ENCODE measurements at regions not wholly inside any gene's neighbourhood (a gene's known extent, or its start where the extent isn't known, plus 50 kb on each side); places are given as distances from the start of the nearest gene placed in this dataset.
A peak's percentile ranks its signal among the peaks of the same experiment; 100 is the strongest.

DNA sequence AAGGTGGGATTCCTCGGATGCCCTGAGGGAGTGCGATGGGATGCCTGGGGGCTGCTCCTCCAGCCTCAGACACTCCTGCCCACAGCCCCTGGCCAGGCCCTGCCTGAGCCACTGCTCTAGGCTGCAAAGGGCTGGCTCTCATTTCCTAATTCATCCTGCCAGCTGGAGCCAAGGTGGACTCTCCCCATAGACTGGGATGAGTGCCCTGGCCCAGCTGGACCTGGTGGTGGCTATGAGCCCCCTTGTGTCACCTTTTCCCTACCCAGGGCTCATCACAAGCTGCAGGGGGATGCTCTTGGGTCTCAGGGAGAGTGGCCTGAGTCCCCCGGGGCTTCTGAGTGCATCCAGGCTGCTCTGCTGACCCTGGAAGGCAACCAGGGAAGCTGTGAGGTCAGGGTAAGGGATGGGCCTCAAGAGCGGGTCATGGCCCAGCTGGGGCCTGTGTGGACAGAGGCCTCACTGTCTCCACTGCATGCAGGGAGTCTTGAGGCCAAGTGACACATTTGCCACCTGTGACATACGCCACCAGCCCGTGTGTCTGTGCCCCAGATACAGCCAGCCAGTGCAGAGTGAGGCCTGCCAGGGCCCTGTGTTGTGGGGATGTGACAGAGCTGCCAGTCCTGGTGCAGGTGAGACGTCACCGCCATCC is 102.7 kb upstream of the IER5L start:
- TF ChIP-seq, protein P1, sequence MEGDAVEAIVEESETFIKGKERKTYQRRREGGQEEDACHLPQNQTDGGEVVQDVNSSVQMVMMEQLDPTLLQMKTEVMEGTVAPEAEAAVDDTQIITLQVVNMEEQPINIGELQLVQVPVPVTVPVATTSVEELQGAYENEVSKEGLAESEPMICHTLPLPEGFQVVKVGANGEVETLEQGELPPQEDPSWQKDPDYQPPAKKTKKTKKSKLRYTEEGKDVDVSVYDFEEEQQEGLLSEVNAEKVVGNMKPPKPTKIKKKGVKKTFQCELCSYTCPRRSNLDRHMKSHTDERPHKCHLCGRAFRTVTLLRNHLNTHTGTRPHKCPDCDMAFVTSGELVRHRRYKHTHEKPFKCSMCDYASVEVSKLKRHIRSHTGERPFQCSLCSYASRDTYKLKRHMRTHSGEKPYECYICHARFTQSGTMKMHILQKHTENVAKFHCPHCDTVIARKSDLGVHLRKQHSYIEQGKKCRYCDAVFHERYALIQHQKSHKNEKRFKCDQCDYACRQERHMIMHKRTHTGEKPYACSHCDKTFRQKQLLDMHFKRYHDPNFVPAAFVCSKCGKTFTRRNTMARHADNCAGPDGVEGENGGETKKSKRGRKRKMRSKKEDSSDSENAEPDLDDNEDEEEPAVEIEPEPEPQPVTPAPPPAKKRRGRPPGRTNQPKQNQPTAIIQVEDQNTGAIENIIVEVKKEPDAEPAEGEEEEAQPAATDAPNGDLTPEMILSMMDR (IDR thresholded peaks at IDR 0.05): no peak
- no peak for TF ChIP-seq POLR2AphosphoS5 (IDR thresholded peaks at IDR 0.05)
- no peak for TF ChIP-seq POLR2A (IDR thresholded peaks at IDR 0.05)
- no peak for TF ChIP-seq EP300 (IDR thresholded peaks at IDR 0.05)
- peak; percentile 52 for DNase-seq
- Histone ChIP-seq H3K9me3 (no peaks in the 10 kb centered on the region), H3K4me1 (no peaks in the 10 kb centered on the region), H3K27ac (no peak overlapping the region), H3K36me3 (no peaks in the 10 kb centered on the region), H3K27me3 (no peaks in the 10 kb centered on the region), H3K4me3 (no peak overlapping the region)
- 89 to 93% methylated on average over 8 of the region's 8 CpGs for WGBS, 2 donors
- intact Hi-C loops (cut with DNase I): no loop called here

DNA sequence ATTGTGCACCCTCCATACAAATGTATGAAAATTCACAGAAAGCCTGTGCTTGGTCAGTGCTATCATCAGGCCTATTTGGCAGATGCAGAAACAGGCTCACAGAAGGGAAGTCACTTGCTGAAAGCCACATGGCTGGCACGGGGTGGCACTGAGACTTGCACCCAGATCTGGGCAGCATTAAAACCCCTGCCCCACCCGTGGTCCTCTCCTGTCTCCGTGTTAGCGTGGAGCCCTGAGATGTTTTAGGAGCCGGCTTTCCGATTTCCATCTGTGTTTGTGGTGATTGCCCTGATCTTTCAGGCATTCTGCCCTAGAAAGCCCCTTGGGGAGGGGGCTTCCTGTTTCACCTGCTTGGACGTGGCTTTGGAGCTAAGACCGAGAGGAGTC is 102.2 kb upstream of the IER5L start:
- no peak overlapping the region for H3K4me3 ChIP-seq
- intact Hi-C loops (cut with DNase I): no loop called here
- H3K27me3 ChIP-seq: no peaks in the 10 kb centered on the region
- no peaks in the 10 kb centered on the region for H3K9me3 ChIP-seq
- WGBS, 2 donors: 86 to 87% methylated on average over 8 of the region's 8 CpGs
- H3K27ac ChIP-seq: no peak overlapping the region
- DNase-seq: peak; percentile 58
- no peaks in the 10 kb centered on the region for H3K4me1 ChIP-seq
- H3K36me3 ChIP-seq: no peaks in the 10 kb centered on the region
- TF ChIP-seq POLR2A (IDR thresholded peaks at IDR 0.05): no peak
- TF ChIP-seq, protein P1 (IDR thresholded peaks at IDR 0.05): no peak
- TF ChIP-seq POLR2AphosphoS5 (IDR thresholded peaks at IDR 0.05): no peak
- no peak for TF ChIP-seq EP300 (IDR thresholded peaks at IDR 0.05)

DNA sequence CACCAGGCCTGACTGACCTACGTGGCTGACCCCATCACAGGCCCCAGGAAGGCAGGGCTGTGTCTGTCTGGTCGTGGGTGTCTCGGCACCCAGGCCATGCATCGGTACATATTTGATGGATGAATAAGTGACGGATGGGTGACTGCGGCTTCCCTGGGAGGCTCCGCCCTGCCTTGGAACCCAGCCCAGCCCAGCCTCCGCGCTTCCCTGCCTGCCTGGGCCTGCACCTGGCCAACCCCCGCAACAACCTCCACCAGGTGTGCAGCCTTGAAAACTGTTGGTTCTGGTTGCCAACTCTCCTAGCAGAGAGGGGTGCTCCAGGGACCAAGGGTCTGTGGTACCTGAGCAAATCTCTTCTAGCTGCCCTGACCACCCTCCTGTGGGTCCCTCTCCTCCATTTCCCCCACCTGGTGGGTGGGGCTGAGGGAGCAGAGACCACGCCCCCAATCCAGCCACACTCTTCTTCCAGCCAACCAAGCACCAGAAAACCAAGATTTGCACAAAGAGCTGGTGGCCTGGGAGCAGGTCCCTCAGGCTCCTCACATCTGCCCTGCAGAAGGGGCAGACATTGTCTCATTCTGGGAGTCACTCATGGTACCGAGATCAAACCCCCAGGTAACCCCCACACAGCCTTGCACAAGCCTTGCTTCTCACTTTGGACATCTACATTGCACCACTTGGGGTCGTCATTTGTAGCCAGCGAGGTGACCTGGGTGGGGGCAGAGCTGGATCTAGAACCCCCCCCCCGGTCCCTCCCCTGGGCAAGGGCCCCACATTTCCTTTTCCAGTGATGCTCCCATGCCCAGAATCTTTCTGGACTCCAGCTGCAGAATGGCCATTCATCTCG is 100.6 kb upstream of the IER5L start:
- TF ChIP-seq POLR2A (IDR thresholded peaks at IDR 0.05) (no peak), EP300 (IDR thresholded peaks at IDR 0.05) (no peak), POLR2AphosphoS5 (IDR thresholded peaks at IDR 0.05) (no peak)
- TF ChIP-seq, protein P1 (IDR thresholded peaks at IDR 0.05): no peak
- no peak overlapping the region for H3K27ac ChIP-seq
- H3K4me1 ChIP-seq: no peaks in the 10 kb centered on the region
- H3K27me3 ChIP-seq: no peaks in the 10 kb centered on the region
- no peaks in the 10 kb centered on the region for H3K36me3 ChIP-seq
- no peak overlapping the region for H3K4me3 ChIP-seq
- intact Hi-C loops (cut with DNase I): no loop called here
- 40 to 73% methylated on average over 16 of the region's 16 CpGs for WGBS, 2 donors
- DNase-seq: peak; percentile 54
- no peaks in the 10 kb centered on the region for H3K9me3 ChIP-seq

DNA sequence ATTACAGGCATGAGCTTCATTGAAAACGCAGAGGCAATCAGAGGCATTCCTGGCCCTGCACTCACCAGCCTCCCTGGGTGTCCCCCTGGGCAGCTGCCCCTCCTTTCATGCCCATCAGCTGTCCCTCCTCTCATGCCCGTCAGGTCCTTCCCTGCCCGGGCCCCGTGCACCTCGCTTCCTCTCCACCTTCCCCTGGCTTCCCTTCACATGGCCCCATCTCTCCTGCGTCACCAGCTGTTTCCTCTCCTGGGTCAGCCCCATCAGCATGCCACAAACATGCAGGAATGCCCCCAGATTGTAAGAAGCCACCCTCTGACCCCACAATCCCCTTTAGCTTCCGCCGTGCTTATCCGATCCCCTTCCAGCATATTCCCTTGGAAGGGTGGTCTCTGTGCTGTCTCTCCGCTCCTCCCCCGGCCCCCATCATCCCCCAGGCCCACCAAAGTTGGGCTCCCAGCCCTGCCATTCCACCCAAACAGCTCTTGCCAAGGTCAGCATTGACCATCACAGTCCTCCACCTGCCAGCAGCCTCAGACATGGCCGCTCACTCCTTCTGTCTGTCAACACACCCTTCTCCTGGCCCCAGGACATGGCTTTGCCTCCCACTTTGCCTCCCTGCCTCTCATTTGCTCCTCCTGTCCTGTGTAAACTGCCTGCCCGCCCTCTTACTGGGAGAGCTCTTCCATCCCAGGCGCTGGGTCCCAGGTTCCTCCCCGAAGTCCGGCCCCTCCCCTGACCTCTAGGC is 98.6 kb upstream of the IER5L start:
- intact Hi-C loops (cut with DNase I): no loop called here
- H3K27ac ChIP-seq: no peak overlapping the region
- TF ChIP-seq EP300 (IDR thresholded peaks at IDR 0.05) (no peak), POLR2A (IDR thresholded peaks at IDR 0.05) (no peak), POLR2AphosphoS5 (IDR thresholded peaks at IDR 0.05) (no peak)
- TF ChIP-seq, protein P1 (IDR thresholded peaks at IDR 0.05): no peak
- no peaks in the 10 kb centered on the region for H3K27me3 ChIP-seq
- no peak overlapping the region for H3K4me3 ChIP-seq
- peak; percentile 48 for DNase-seq
- H3K4me1 ChIP-seq: no peaks in the 10 kb centered on the region
- H3K9me3 ChIP-seq: no peaks in the 10 kb centered on the region
- WGBS, 2 donors: 78 to 83% methylated on average over 16 of the region's 16 CpGs
- H3K36me3 ChIP-seq: no peaks in the 10 kb centered on the region
